Activated CD8-positive, alpha-beta T cell treated with anti-CD3 and anti-CD28 coated beads, Interleukin-2, amount 10 ng/mL, durations not matched to agents 7 days and 5 days (primary cell): ENCODE measurements at regions not wholly inside any gene's neighbourhood (a gene's known extent, or its start where the extent isn't known, plus 50 kb on each side); places are given as distances from the start of the nearest gene placed in this dataset.
A peak's percentile ranks its signal among the peaks of the same experiment; 100 is the strongest.

ENCODE experiments used
- ATAC-seq: fragments of 150-1000 bp; cut with Tn5 transposase; one replicate; pipeline ENCODE4 v1.10.0; 2021; ENCODE audit warnings: moderate library complexity
- CTCF ChIA-PET: fragments of 350-600 bp; sonication (Branson Sonifier 250); formaldehyde crosslinking; loops from one replicate; lab custom pipeline; 2021; ENCODE audit warnings: antibody characterized with exemption; lab: Charles Lee
- POLR2A ChIA-PET: fragments of 350-600 bp; sonication (Branson Sonifier 250); formaldehyde crosslinking; loops from one replicate; lab custom pipeline; 2021; ENCODE audit warnings: antibody characterized with exemption; lab: Charles Lee
- DNase-seq: peaks from one replicate; pipeline ENCODE4 v3.0.0-alpha.2; 2020
- H3K27ac Mint-ChIP-seq: one replicate; pipeline ENCODE4 v1.8.0; 2021; ENCODE audit warnings: mild to moderate bottlenecking, mixed read lengths
- H3K27me3 Mint-ChIP-seq: one replicate; pipeline ENCODE4 v1.8.0; 2021; ENCODE audit warnings: low read depth, mixed read lengths
- H3K36me3 Mint-ChIP-seq: one replicate; pipeline ENCODE4 v1.8.0; 2021; ENCODE audit warnings: low read depth, mixed read lengths
- H3K4me1 Mint-ChIP-seq: one replicate; pipeline ENCODE4 v1.8.0; 2021; ENCODE audit warnings: low read depth, mixed read lengths
- H3K4me3 Mint-ChIP-seq: one replicate; pipeline ENCODE4 v1.8.0; 2021; ENCODE audit warnings: mild to moderate bottlenecking, mixed read lengths
- H3K9me3 Mint-ChIP-seq: one replicate; pipeline ENCODE4 v1.8.0; 2022; ENCODE audit warnings: mixed read lengths; ENCODE audit not compliant: insufficient read depth

GRCh38 chr9:16155878-16156277 is 603.0 kb downstream of the CCDC171 start:
- peaks cover 16% of the 10 kb centered on the region for H3K4me1 Mint-ChIP-seq
- ATAC-seq = no peak
- no peak overlapping the region for H3K27ac Mint-ChIP-seq
- DNase-seq = no peak
- POLR2A ChIA-PET = no interaction called here
- peaks cover 3% of the 10 kb centered on the region for H3K27me3 Mint-ChIP-seq
- CTCF ChIA-PET = no interaction called here
- no peak overlapping the region for H3K4me3 Mint-ChIP-seq
- no peaks in the 10 kb centered on the region for H3K9me3 Mint-ChIP-seq
- H3K36me3 Mint-ChIP-seq = no peaks in the 10 kb centered on the region

GRCh38 chr9:16157216-16157615 is 604.4 kb downstream of the CCDC171 start:
- H3K9me3 Mint-ChIP-seq = no peaks in the 10 kb centered on the region
- ChIA-PET CTCF (no interaction called here), POLR2A (no interaction called here)
- DNase-seq = no peak
- H3K4me1 Mint-ChIP-seq = peaks cover 12% of the 10 kb centered on the region
- ATAC-seq = no peak
- no peaks in the 10 kb centered on the region for H3K36me3 Mint-ChIP-seq
- H3K27ac Mint-ChIP-seq = no peak overlapping the region
- no peak overlapping the region for H3K4me3 Mint-ChIP-seq
- H3K27me3 Mint-ChIP-seq = peaks cover 3% of the 10 kb centered on the region

GRCh38 chr9:16157651-16158050 is 604.8 kb downstream of the CCDC171 start:
- peaks cover 12% of the 10 kb centered on the region for H3K4me1 Mint-ChIP-seq
- H3K4me3 Mint-ChIP-seq = no peak overlapping the region
- peaks cover 2% of the 10 kb centered on the region for H3K27me3 Mint-ChIP-seq
- H3K9me3 Mint-ChIP-seq = no peaks in the 10 kb centered on the region
- POLR2A ChIA-PET = no interaction called here
- H3K36me3 Mint-ChIP-seq = no peaks in the 10 kb centered on the region
- DNase-seq = no peak
- CTCF ChIA-PET = no interaction called here
- H3K27ac Mint-ChIP-seq = no peak overlapping the region
- no peak for ATAC-seq

GRCh38 chr9:16158093-16158492 is 605.2 kb downstream of the CCDC171 start:
- Mint-ChIP-seq H3K36me3 (no peaks in the 10 kb centered on the region), H3K27ac (no peak overlapping the region), H3K4me1 (peaks cover 12% of the 10 kb centered on the region), H3K27me3 (no peaks in the 10 kb centered on the region), H3K9me3 (no peaks in the 10 kb centered on the region), H3K4me3 (no peak overlapping the region)
- no peak for DNase-seq
- no peak for ATAC-seq
- POLR2A ChIA-PET = no interaction called here
- CTCF ChIA-PET = no interaction called here

- POLR2A ChIA-PET = no interaction called here
- Mint-ChIP-seq H3K27ac (no peak overlapping the region), H3K4me3 (no peak overlapping the region), H3K27me3 (no peaks in the 10 kb centered on the region), H3K4me1 (no peaks in the 10 kb centered on the region), H3K9me3 (no peaks in the 10 kb centered on the region), H3K36me3 (no peaks in the 10 kb centered on the region)
- ATAC-seq (no peak), DNase-seq (no peak)
- CTCF ChIA-PET = no interaction called here
These were observed 608.6 kb downstream of the CCDC171 start for GRCh38 chr9:16161483-16161882.

GRCh38 chr9:16170119-16170518 is 617.3 kb downstream of the CCDC171 start:
- Mint-ChIP-seq H3K9me3 (no peaks in the 10 kb centered on the region), H3K36me3 (no peaks in the 10 kb centered on the region), H3K27me3 (no peaks in the 10 kb centered on the region), H3K4me1 (no peaks in the 10 kb centered on the region), H3K4me3 (no peak overlapping the region), H3K27ac (no peak overlapping the region)
- ATAC-seq (no peak), DNase-seq (no peak)
- ChIA-PET CTCF (no interaction called here), POLR2A (no interaction called here)

- Mint-ChIP-seq H3K36me3 (no peaks in the 10 kb centered on the region), H3K27me3 (no peaks in the 10 kb centered on the region), H3K4me1 (no peaks in the 10 kb centered on the region), H3K9me3 (no peaks in the 10 kb centered on the region), H3K4me3 (no peak overlapping the region), H3K27ac (no peak overlapping the region)
- no peak for DNase-seq
- CTCF ChIA-PET = no interaction called here
- ATAC-seq = no peak
- POLR2A ChIA-PET = no interaction called here
These were observed 619.1 kb downstream of the CCDC171 start for GRCh38 chr9:16171911-16172310.

GRCh38 chr9:16172796-16173195 is 620.0 kb downstream of the CCDC171 start:
- POLR2A ChIA-PET = no interaction called here
- Mint-ChIP-seq H3K36me3 (no peaks in the 10 kb centered on the region), H3K4me3 (no peak overlapping the region), H3K27me3 (no peaks in the 10 kb centered on the region), H3K9me3 (no peaks in the 10 kb centered on the region), H3K4me1 (no peaks in the 10 kb centered on the region), H3K27ac (no peak overlapping the region)
- DNase-seq = no peak
- no peak for ATAC-seq
- CTCF ChIA-PET = no interaction called here

- POLR2A ChIA-PET = no interaction called here
- no peaks in the 10 kb centered on the region for H3K9me3 Mint-ChIP-seq
- no peak for ATAC-seq
- H3K27ac Mint-ChIP-seq = no peak overlapping the region
- no peaks in the 10 kb centered on the region for H3K27me3 Mint-ChIP-seq
- no peak overlapping the region for H3K4me3 Mint-ChIP-seq
- H3K36me3 Mint-ChIP-seq = no peaks in the 10 kb centered on the region
- peaks cover 6% of the 10 kb centered on the region for H3K4me1 Mint-ChIP-seq
- no peak for DNase-seq
- CTCF ChIA-PET = no interaction called here
These were observed 622.1 kb downstream of the CCDC171 start for GRCh38 chr9:16174915-16175314.

- H3K27me3 Mint-ChIP-seq = no peaks in the 10 kb centered on the region
- H3K4me3 Mint-ChIP-seq = no peak overlapping the region
- H3K4me1 Mint-ChIP-seq = peaks cover 10% of the 10 kb centered on the region
- H3K9me3 Mint-ChIP-seq = no peaks in the 10 kb centered on the region
- DNase-seq (no peak), ATAC-seq (no peak)
- no peak overlapping the region for H3K27ac Mint-ChIP-seq
- POLR2A ChIA-PET = no interaction called here
- no peaks in the 10 kb centered on the region for H3K36me3 Mint-ChIP-seq
- CTCF ChIA-PET = no interaction called here
These were observed 622.6 kb downstream of the CCDC171 start for GRCh38 chr9:16175461-16175860.

- Mint-ChIP-seq H3K36me3 (no peaks in the 10 kb centered on the region), H3K27me3 (no peaks in the 10 kb centered on the region), H3K4me3 (no peak overlapping the region), H3K27ac (no peak overlapping the region), H3K4me1 (peaks cover 18% of the 10 kb centered on the region), H3K9me3 (no peaks in the 10 kb centered on the region)
- no peak for DNase-seq
- POLR2A ChIA-PET = no interaction called here
- no peak for ATAC-seq
- CTCF ChIA-PET = no interaction called here
These were observed 625.5 kb downstream of the CCDC171 start for GRCh38 chr9:16178294-16178693.

- Mint-ChIP-seq H3K4me3 (no peak overlapping the region), H3K27ac (peak overlapping the region; percentile 62), H3K36me3 (no peaks in the 10 kb centered on the region), H3K9me3 (no peaks in the 10 kb centered on the region), H3K4me1 (peaks cover 30% of the 10 kb centered on the region), H3K27me3 (no peaks in the 10 kb centered on the region)
- DNase-seq (peak; percentile 72), ATAC-seq (peak; percentile 99)
- ChIA-PET CTCF (interaction anchor here (0.8 kb wide), 1 partner anchor 47 kb away, joined by 3 read pairs; no protein-coding TSS in a partner anchor), POLR2A (no interaction called here)
These were observed 626.7 kb downstream of the CCDC171 start for GRCh38 chr9:16179566-16179965.

- CTCF ChIA-PET = no interaction called here
- Mint-ChIP-seq H3K27me3 (no peaks in the 10 kb centered on the region), H3K9me3 (no peaks in the 10 kb centered on the region), H3K4me1 (peaks cover 33% of the 10 kb centered on the region), H3K27ac (peak overlapping the region; percentile 62), H3K36me3 (no peaks in the 10 kb centered on the region), H3K4me3 (no peak overlapping the region)
- no peak for DNase-seq
- POLR2A ChIA-PET = no interaction called here
- no peak for ATAC-seq
These were observed 627.2 kb downstream of the CCDC171 start for GRCh38 chr9:16180091-16180490.
